Neural cell (in vitro differentiated cells): ENCODE measurements at regions not wholly inside any gene's neighbourhood (a gene's known extent, or its start where the extent isn't known, plus 50 kb on each side); places are given as distances from the start of the nearest gene placed in this dataset.

Source experiments
- EP300 ChIP-seq: fragments of 450-650 bp; conservative IDR thresholded peaks from 2 replicates; pipeline ENCODE4 v1.6.1; 2014; ENCODE audit warnings: antibody characterized with exemption, mild to moderate bottlenecking, moderate library complexity; ENCODE audit not compliant: poor library complexity, severe bottlenecking
- EZH2 ChIP-seq: fragments of 200-600, 300-800 bp; shearing (Covaris generic), sonication (generic); IDR thresholded peaks from 2 replicates; pipeline ENCODE4 v1.6.1; 2014; ENCODE audit warnings: antibody characterized with exemption, low read length, borderline replicate concordance, mild to moderate bottlenecking; ENCODE audit not compliant: insufficient read depth, poor library complexity, severe bottlenecking
- MXI1 ChIP-seq: fragments of 450-650 bp; conservative IDR thresholded peaks from 2 replicates; pipeline ENCODE4 v1.6.1; 2014; ENCODE audit warnings: antibody characterized with exemption, mild to moderate bottlenecking; ENCODE audit not compliant: poor library complexity, severe bottlenecking
- POLR2AphosphoS5 ChIP-seq: IDR thresholded peaks from 2 replicates; pipeline ENCODE4 v1.6.1; 2012
- RAD21 ChIP-seq: fragments of 450-650 bp; conservative IDR thresholded peaks from 2 replicates; pipeline ENCODE4 v1.6.1; 2014; ENCODE audit warnings: antibody characterized with exemption, mild to moderate bottlenecking, moderate library complexity
- SMC3 ChIP-seq: fragments of 450-650 bp; conservative IDR thresholded peaks from 2 replicates; pipeline ENCODE4 v1.6.1; 2014; ENCODE audit warnings: antibody characterized with exemption, mild to moderate bottlenecking, moderate library complexity; ENCODE audit not compliant: poor library complexity
- TAF1 ChIP-seq: IDR thresholded peaks from 2 replicates; pipeline ENCODE4 v1.6.1; 2012; ENCODE audit warnings: low read depth
- TF ChIP-seq, protein P1 (sequence below): fragments of 450-650 bp; IDR thresholded peaks from 2 replicates; pipeline ENCODE4 v1.5.1; 2014; ENCODE audit warnings: antibody characterized with exemption, mild to moderate bottlenecking, moderate library complexity; ENCODE audit not compliant: poor library complexity, severe bottlenecking
- TF ChIP-seq, protein P2 (sequence below): IDR thresholded peaks from 2 replicates; pipeline ENCODE4 v1.6.1; 2012; ENCODE audit warnings: borderline replicate concordance

DNA sequence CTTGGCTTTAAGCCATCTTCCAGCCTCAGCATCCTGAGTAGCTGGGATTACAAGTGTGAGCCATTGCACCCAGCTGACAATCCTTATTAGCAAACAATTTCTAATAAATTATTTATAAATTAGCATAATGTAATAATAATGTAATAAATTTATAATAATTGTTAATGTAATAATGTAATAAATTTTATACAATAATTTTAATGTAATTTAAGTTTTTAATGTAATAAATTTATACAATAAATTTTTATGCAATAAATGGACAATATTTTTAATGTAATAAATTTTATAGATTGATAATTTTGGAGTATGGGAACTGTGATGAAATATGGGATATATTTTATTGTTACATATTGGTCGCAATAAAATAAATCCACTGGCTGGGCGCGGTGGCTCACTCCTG lies 1457.5 kb downstream of the KCNT2 start:
- TF ChIP-seq POLR2AphosphoS5: no peak
- TF ChIP-seq, protein P1, sequence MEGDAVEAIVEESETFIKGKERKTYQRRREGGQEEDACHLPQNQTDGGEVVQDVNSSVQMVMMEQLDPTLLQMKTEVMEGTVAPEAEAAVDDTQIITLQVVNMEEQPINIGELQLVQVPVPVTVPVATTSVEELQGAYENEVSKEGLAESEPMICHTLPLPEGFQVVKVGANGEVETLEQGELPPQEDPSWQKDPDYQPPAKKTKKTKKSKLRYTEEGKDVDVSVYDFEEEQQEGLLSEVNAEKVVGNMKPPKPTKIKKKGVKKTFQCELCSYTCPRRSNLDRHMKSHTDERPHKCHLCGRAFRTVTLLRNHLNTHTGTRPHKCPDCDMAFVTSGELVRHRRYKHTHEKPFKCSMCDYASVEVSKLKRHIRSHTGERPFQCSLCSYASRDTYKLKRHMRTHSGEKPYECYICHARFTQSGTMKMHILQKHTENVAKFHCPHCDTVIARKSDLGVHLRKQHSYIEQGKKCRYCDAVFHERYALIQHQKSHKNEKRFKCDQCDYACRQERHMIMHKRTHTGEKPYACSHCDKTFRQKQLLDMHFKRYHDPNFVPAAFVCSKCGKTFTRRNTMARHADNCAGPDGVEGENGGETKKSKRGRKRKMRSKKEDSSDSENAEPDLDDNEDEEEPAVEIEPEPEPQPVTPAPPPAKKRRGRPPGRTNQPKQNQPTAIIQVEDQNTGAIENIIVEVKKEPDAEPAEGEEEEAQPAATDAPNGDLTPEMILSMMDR: no peak
- TF ChIP-seq EZH2: no peak
- TF ChIP-seq TAF1: no peak
- no peak for TF ChIP-seq EP300
- TF ChIP-seq, protein P2, sequence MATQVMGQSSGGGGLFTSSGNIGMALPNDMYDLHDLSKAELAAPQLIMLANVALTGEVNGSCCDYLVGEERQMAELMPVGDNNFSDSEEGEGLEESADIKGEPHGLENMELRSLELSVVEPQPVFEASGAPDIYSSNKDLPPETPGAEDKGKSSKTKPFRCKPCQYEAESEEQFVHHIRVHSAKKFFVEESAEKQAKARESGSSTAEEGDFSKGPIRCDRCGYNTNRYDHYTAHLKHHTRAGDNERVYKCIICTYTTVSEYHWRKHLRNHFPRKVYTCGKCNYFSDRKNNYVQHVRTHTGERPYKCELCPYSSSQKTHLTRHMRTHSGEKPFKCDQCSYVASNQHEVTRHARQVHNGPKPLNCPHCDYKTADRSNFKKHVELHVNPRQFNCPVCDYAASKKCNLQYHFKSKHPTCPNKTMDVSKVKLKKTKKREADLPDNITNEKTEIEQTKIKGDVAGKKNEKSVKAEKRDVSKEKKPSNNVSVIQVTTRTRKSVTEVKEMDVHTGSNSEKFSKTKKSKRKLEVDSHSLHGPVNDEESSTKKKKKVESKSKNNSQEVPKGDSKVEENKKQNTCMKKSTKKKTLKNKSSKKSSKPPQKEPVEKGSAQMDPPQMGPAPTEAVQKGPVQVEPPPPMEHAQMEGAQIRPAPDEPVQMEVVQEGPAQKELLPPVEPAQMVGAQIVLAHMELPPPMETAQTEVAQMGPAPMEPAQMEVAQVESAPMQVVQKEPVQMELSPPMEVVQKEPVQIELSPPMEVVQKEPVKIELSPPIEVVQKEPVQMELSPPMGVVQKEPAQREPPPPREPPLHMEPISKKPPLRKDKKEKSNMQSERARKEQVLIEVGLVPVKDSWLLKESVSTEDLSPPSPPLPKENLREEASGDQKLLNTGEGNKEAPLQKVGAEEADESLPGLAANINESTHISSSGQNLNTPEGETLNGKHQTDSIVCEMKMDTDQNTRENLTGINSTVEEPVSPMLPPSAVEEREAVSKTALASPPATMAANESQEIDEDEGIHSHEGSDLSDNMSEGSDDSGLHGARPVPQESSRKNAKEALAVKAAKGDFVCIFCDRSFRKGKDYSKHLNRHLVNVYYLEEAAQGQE: no peak
- TF ChIP-seq MXI1: no peak
- no peak for TF ChIP-seq RAD21
- no peak for TF ChIP-seq SMC3
